ENCODE measurements at regions not wholly inside any gene's neighbourhood (a gene's known extent, or its start where the extent isn't known, plus 50 kb on each side); places are given as distances from the start of the nearest gene placed in this dataset.
"Not testable (repeated sequence)": the region's sequence is repeated elsewhere in the genome, so short reads cannot be mapped to it uniquely, and the experiment has no call there.

GRCh38 chr2:228433721-228434120, 252.2 kb upstream of the SPHKAP start:
- ATAC-seq (ENCODE audit: low FRiP score in 2 of 2) (no peak), DNase-seq (no peak)
- H3K36me3 ChIP-seq = no peaks in the 10 kb centered on the region
- no peak overlapping the region for H3K4me3 ChIP-seq
- no peak overlapping the region for H3K27ac ChIP-seq
- TF ChIP-seq POLR2AphosphoS5 (IDR thresholded peaks at IDR 0.05) = no peak
- TF ChIP-seq EP300 (IDR thresholded peaks at IDR 0.05) = no peak
- TF ChIP-seq POLR2A (IDR thresholded peaks at IDR 0.05) = no peak
- no peak for TF ChIP-seq CTCF (IDR thresholded peaks at IDR 0.05)
- no peaks in the 10 kb centered on the region for H3K4me1 ChIP-seq
- peaks cover 0 to 1% (median 0%) of the 10 kb centered on the region in 4 donors for H3K9me3 ChIP-seq
- H3K27me3 ChIP-seq = no peaks in the 10 kb centered on the region

GRCh38 chr2:228432116-228432515, 250.6 kb upstream of the SPHKAP start:
- Histone ChIP-seq H3K4me1 (no peaks in the 10 kb centered on the region), H3K36me3 (no peaks in the 10 kb centered on the region), H3K4me3 (no peak overlapping the region), H3K27ac (no peak overlapping the region), H3K9me3 (peaks cover 0 to 16% (median 8%) of the 10 kb centered on the region in 4 donors), H3K27me3 (no peaks in the 10 kb centered on the region)
- DNase-seq (no peak), ATAC-seq (ENCODE audit: low FRiP score in 2 of 2) (no peak)
- WGBS, 2 donors = 47 to 61% methylated on average over 4 of the region's 4 CpGs
- TF ChIP-seq EP300 (IDR thresholded peaks at IDR 0.05) (no peak), POLR2A (IDR thresholded peaks at IDR 0.05) (no peak), POLR2AphosphoS5 (IDR thresholded peaks at IDR 0.05) (no peak), CTCF (IDR thresholded peaks at IDR 0.05) (no peak)

- 24 to 37% methylated on average over 1 of the region's 1 CpG for WGBS, 2 donors
- Histone ChIP-seq H3K4me3 (no peak overlapping the region), H3K9me3 (peaks cover 0 to 20% (median 8%) of the 10 kb centered on the region in 4 donors), H3K27me3 (no peaks in the 10 kb centered on the region), H3K36me3 (no peaks in the 10 kb centered on the region), H3K4me1 (no peaks in the 10 kb centered on the region), H3K27ac (no peak overlapping the region)
- ATAC-seq (ENCODE audit: low FRiP score in 2 of 2) = no peak
- DNase-seq = no peak
- TF ChIP-seq POLR2AphosphoS5 (IDR thresholded peaks at IDR 0.05) = no peak
- no peak for TF ChIP-seq CTCF (IDR thresholded peaks at IDR 0.05)
- TF ChIP-seq POLR2A (IDR thresholded peaks at IDR 0.05) = no peak
- no peak for TF ChIP-seq EP300 (IDR thresholded peaks at IDR 0.05)
These were observed 249.5 kb upstream of the SPHKAP start for GRCh38 chr2:228430986-228431385.

GRCh38 chr2:228426502-228427216, 245.2 kb upstream of the SPHKAP start:
- Histone ChIP-seq H3K27ac (no peak overlapping the region), H3K9me3 (peaks cover 0 to 20% (median 8%) of the 10 kb centered on the region in 4 donors), H3K36me3 (no peaks in the 10 kb centered on the region), H3K4me1 (no peaks in the 10 kb centered on the region), H3K27me3 (no peaks in the 10 kb centered on the region), H3K4me3 (no peak overlapping the region)
- DNase-seq (no peak), ATAC-seq (ENCODE audit: low FRiP score in 2 of 2) (no peak)
- TF ChIP-seq POLR2A (IDR thresholded peaks at IDR 0.05) (no peak), CTCF (IDR thresholded peaks at IDR 0.05) (no peak), POLR2AphosphoS5 (IDR thresholded peaks at IDR 0.05) (no peak), EP300 (IDR thresholded peaks at IDR 0.05) (no peak)
- 33 to 42% methylated on average over 1 of the region's 1 CpG for WGBS, 2 donors

GRCh38 chr2:228425411-228426060, 244.0 kb upstream of the SPHKAP start:
- WGBS, 2 donors = 79 to 88% methylated on average over 16 to 23 of the region's 31 CpGs
- H3K27me3 ChIP-seq; H3K36me3 ChIP-seq; H3K4me1 ChIP-seq; H3K27ac ChIP-seq; ATAC-seq (ENCODE audit: low FRiP score in 2 of 2); H3K4me3 ChIP-seq: not testable (repeated sequence)
- peak in 1 of 2 donors; percentile 41 for DNase-seq
- H3K9me3 ChIP-seq = peaks cover 0 to 20% (median 8%) of the 10 kb centered on the region in 4 donors
